IMR-90 (cell line): ENCODE measurements at regions not wholly inside any gene's neighbourhood (a gene's known extent, or its start where the extent isn't known, plus 50 kb on each side); places are given as distances from the start of the nearest gene placed in this dataset.

Experiments
- ATAC-seq: fragments of 200-7000 bp; cut with Tn5 transposase; 2 replicates; pipeline ENCODE4 v1.9.1; 2020; ENCODE audit warnings: low read depth, mild to moderate bottlenecking, moderate library complexity
- BruUV-seq: library from RNA; stranded (reverse); fragments of 400-500 nt; replicated peaks from 2 replicates; lab custom pipeline; 2021; lab: Mats Ljungman, UMichigan
- CTCF ChIA-PET: fragments of 300-600 bp; formaldehyde crosslinking; extraction: SDS; loops from one replicate; lab custom pipeline; 2021; ENCODE audit warnings: antibody characterized with exemption; lab: Yijun Ruan, JAX
- POLR2A ChIA-PET: fragments of 300-600 bp; sonication (Branson Sonifier 250); formaldehyde crosslinking; loops from one replicate; lab custom pipeline; 2022; ENCODE audit warnings: antibody characterized with exemption; ENCODE audit not compliant: unreplicated experiment; lab: Charles Lee
- DNase-seq: peaks from one replicate; pipeline ENCODE4 v3.0.0; 2013
- H2AFZ ChIP-seq: replicated peaks from 2 replicates; pipeline ENCODE3; 2013; ENCODE audit warnings: low read length, mild to moderate bottlenecking; ENCODE audit not compliant: poor library complexity
- H2AK5ac ChIP-seq: 2 replicates; pipeline ENCODE4 v1.6.1; 2013; ENCODE audit warnings: low read depth, low read length, inconsistent platforms
- H2AK9ac ChIP-seq: replicated peaks from 2 replicates; pipeline ENCODE3; 2013; ENCODE audit warnings: mild to moderate bottlenecking, low read depth, low read length, moderate library complexity; ENCODE audit not compliant: poor library complexity
- H2BK120ac ChIP-seq: 2 replicates; pipeline ENCODE4 v1.6.1; 2013; ENCODE audit warnings: low read depth, low read length, inconsistent platforms
- H2BK15ac ChIP-seq: 3 replicates; pipeline ENCODE4 v1.6.1; 2013; ENCODE audit warnings: low read depth, low read length, inconsistent platforms
- H2BK20ac ChIP-seq: 2 replicates; pipeline ENCODE4 v1.6.1; 2013; ENCODE audit warnings: low read depth, mild to moderate bottlenecking, inconsistent platforms, low read length, moderate library complexity
- H2BK5ac ChIP-seq: 2 replicates; pipeline ENCODE4 v1.6.1; 2013; ENCODE audit warnings: mild to moderate bottlenecking, low read depth, low read length, inconsistent platforms; ENCODE audit not compliant: poor library complexity, severe bottlenecking
- H3K14ac ChIP-seq: replicated peaks from 2 replicates; pipeline ENCODE4 v1.6.1; 2013; ENCODE audit warnings: low read depth, low read length, inconsistent platforms
- H3K18ac ChIP-seq: 2 replicates; pipeline ENCODE4 v1.6.1; 2013; ENCODE audit warnings: low read depth, low read length, control low read depth
- H3K23ac ChIP-seq: 2 replicates; pipeline ENCODE4 v1.6.1; 2013; ENCODE audit warnings: low read depth, low read length, inconsistent platforms
- H3K27ac ChIP-seq: 2 replicates; pipeline ENCODE4 v1.5.1; 2013; ENCODE audit warnings: mild to moderate bottlenecking, control low read depth, low read length; ENCODE audit not compliant: insufficient read depth
- H3K27me3 ChIP-seq: 2 replicates; pipeline ENCODE4 v1.6.1; 2013; ENCODE audit warnings: low read length; ENCODE audit not compliant: control insufficient read depth, insufficient read depth
- H3K36me3 ChIP-seq: 2 replicates; pipeline ENCODE4 v1.6.1; 2013; ENCODE audit warnings: low read length, mixed read lengths; ENCODE audit not compliant: control insufficient read depth, insufficient read depth
- H3K4ac ChIP-seq: 2 replicates; pipeline ENCODE4 v1.6.1; 2013; ENCODE audit warnings: low read depth, low read length, inconsistent platforms
- H3K4me1 ChIP-seq: 2 replicates; pipeline ENCODE4 v1.6.1; 2013; ENCODE audit warnings: low read length, mixed read lengths; ENCODE audit not compliant: control insufficient read depth, insufficient read depth
- H3K4me2 ChIP-seq: 2 replicates; pipeline ENCODE4 v1.6.1; 2013; ENCODE audit warnings: low read depth, mild to moderate bottlenecking, control low read depth, low read length, moderate library complexity
- H3K4me3 ChIP-seq: 2 replicates; pipeline ENCODE4 v1.5.1; 2013; ENCODE audit warnings: low read depth, mild to moderate bottlenecking, control low read depth, low read length, moderate library complexity; ENCODE audit not compliant: insufficient read depth
- H3K56ac ChIP-seq: 2 replicates; pipeline ENCODE4 v1.6.1; 2013; ENCODE audit warnings: low read length, inconsistent platforms; ENCODE audit not compliant: insufficient read depth; ENCODE audit errors: extremely low read depth
- H3K79me1 ChIP-seq, 2 experiments: 2 replicates each; pipeline ENCODE4 v1.6.1; 2013; ENCODE audit warnings: low read length in 2 of 2, inconsistent platforms in 1 of 2, low read depth in 1 of 2
- H3K9ac ChIP-seq: 2 replicates; pipeline ENCODE4 v1.6.1; 2013; ENCODE audit warnings: low read depth, low read length, control low read depth
- H3K9me1 ChIP-seq: 2 replicates; pipeline ENCODE4 v1.6.1; 2013; ENCODE audit warnings: low read length, inconsistent platforms; ENCODE audit not compliant: insufficient read depth
- H3K9me3 ChIP-seq: 2 replicates; pipeline ENCODE4 v1.6.1; 2013; ENCODE audit warnings: low read length; ENCODE audit not compliant: control insufficient read depth, insufficient read depth
- H4K20me1 ChIP-seq: 2 replicates; pipeline ENCODE4 v1.6.1; 2013; ENCODE audit warnings: low read length, inconsistent platforms; ENCODE audit not compliant: insufficient read depth
- H4K5ac ChIP-seq: 2 replicates; pipeline ENCODE4 v1.6.1; 2013; ENCODE audit warnings: mild to moderate bottlenecking, low read depth, low read length, control low read depth
- H4K8ac ChIP-seq, 2 experiments: 2 replicates each; pipeline ENCODE4 v1.6.1; 2013; ENCODE audit warnings: low read depth in 2 of 2, low read length in 2 of 2, control low read depth in 1 of 2, inconsistent platforms in 1 of 2
- H4K91ac ChIP-seq: 2 replicates; pipeline ENCODE4 v1.6.1; 2013; ENCODE audit warnings: low read depth, low read length, inconsistent platforms; ENCODE audit not compliant: insufficient read depth
- CEBPB ChIP-seq: IDR thresholded peaks from 2 replicates; pipeline ENCODE4 v1.6.1; 2012; ENCODE audit warnings: low read depth, low read length, improper control_type of control experiment
- CHD1 ChIP-seq: IDR thresholded peaks from 2 replicates; pipeline ENCODE4 v1.6.1; 2012; ENCODE audit warnings: low read depth, low read length, improper control_type of control experiment
- MAFK ChIP-seq: IDR thresholded peaks from 2 replicates; pipeline ENCODE4 v1.6.1; 2012; ENCODE audit warnings: low read depth, low read length, improper control_type of control experiment
- MAZ ChIP-seq: IDR thresholded peaks from 2 replicates; pipeline ENCODE4 v1.6.1; 2012; ENCODE audit warnings: low read depth, mild to moderate bottlenecking, low read length, improper control_type of control experiment, moderate library complexity, borderline replicate concordance
- POLR2A ChIP-seq: IDR thresholded peaks from 2 replicates; pipeline ENCODE4 v1.6.1; 2012; ENCODE audit warnings: mild to moderate bottlenecking, low read depth, low read length
- WGBS, 2 experiments: methylation state at CpG; one replicate each; pipeline versions ENCODE4 v1.1.5 to v1.1.7; 2013; ENCODE audit warnings: missing lambda C conversion rate in 2 of 2; ENCODE audit not compliant: insufficient read length in 1 of 2; ENCODE audit errors: extremely low coverage in 2 of 2; 5-methylcytosine and 5-hydroxymethylcytosine counted together
- dilution Hi-C: fragments of 300-500 bp; cut with HindIII; formaldehyde crosslinking; loops from one replicate; pipeline ENCODE4 v1.14.3; 2018; ENCODE audit warnings: low sequenced_read_pairs; ENCODE audit not compliant: unreplicated experiment
- in situ Hi-C: fragments of 300-500 bp; cut with MboI; formaldehyde crosslinking; loops from 3 replicates; pipeline ENCODE4 v1.14.3; 2019; ENCODE audit warnings: low sequenced_read_pairs, inconsistent platforms, mixed read lengths
- intact Hi-C: fragments of 100-400 bp; cut with micrococcal nuclease; formaldehyde crosslinking; loops from 2 replicates; pipeline ENCODE4 v1.10.0; 2022
- TF ChIP-seq, protein P1 (sequence below): conservative IDR thresholded peaks from 2 replicates; pipeline ENCODE4 v1.5.1; 2012; ENCODE audit warnings: mild to moderate bottlenecking, low read depth, low read length, improper control_type of control experiment

DNA sequence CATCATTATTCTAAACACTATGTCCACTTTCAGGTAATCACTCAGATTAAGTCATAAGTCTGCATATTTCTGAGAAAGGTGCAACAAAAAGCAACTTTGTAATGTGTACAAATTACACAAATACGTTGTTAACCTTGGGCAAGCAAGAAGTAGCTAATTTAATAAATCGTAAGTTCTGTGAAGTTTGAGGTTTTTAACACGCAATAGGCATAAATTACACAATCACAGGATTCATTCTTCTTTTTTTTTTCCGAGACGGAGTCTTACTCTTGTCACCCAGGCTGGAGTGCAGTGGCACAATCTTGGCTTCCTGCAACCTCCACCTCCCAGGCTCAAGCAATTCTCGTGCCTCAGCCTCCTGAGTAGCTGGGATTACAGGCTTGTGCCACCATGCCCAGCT is 57.2 kb upstream of the F13A1 start:
- H3K4me1 ChIP-seq, result no peaks in the 10 kb centered on the region
- POLR2A ChIA-PET, result no interaction called here
- H2AK5ac ChIP-seq, result no peak overlapping the region
- DNase-seq, result no peak
- H3K9me3 ChIP-seq, result peaks cover 19% of the 10 kb centered on the region
- H4K20me1 ChIP-seq, result no peaks in the 10 kb centered on the region
- H3K36me3 ChIP-seq, result no peaks in the 10 kb centered on the region
- CTCF ChIA-PET, result no interaction called here
- no peak overlapping the region for H3K9ac ChIP-seq
- in situ Hi-C loops, result no loop called here
- no peak overlapping the region for H4K91ac ChIP-seq
- WGBS, 2 experiments, result no CpG with 5 or more reads among the region's 6 CpGs
- H4K5ac ChIP-seq, result no peak overlapping the region
- no peak overlapping the region for H4K8ac ChIP-seq
- TF ChIP-seq, protein P1, sequence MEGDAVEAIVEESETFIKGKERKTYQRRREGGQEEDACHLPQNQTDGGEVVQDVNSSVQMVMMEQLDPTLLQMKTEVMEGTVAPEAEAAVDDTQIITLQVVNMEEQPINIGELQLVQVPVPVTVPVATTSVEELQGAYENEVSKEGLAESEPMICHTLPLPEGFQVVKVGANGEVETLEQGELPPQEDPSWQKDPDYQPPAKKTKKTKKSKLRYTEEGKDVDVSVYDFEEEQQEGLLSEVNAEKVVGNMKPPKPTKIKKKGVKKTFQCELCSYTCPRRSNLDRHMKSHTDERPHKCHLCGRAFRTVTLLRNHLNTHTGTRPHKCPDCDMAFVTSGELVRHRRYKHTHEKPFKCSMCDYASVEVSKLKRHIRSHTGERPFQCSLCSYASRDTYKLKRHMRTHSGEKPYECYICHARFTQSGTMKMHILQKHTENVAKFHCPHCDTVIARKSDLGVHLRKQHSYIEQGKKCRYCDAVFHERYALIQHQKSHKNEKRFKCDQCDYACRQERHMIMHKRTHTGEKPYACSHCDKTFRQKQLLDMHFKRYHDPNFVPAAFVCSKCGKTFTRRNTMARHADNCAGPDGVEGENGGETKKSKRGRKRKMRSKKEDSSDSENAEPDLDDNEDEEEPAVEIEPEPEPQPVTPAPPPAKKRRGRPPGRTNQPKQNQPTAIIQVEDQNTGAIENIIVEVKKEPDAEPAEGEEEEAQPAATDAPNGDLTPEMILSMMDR, result no peak
- TF ChIP-seq CHD1 (no peak), POLR2A (no peak), MAFK (no peak), CEBPB (no peak), MAZ (no peak)
- H2AFZ ChIP-seq, result no peak overlapping the region
- no peaks in the 10 kb centered on the region for H3K79me1 ChIP-seq
- no peak overlapping the region for H3K4ac ChIP-seq
- no peak overlapping the region for H3K4me2 ChIP-seq
- no peak overlapping the region for H3K23ac ChIP-seq
- BruUV-seq, result no TSS peak
- no peak for ATAC-seq
- H3K9me1 ChIP-seq, result no peaks in the 10 kb centered on the region
- intact Hi-C loops, result no loop called here
- dilution Hi-C loops, result no loop called here
- H2BK120ac ChIP-seq, result no peak overlapping the region
- H3K27me3 ChIP-seq, result no peaks in the 10 kb centered on the region
- no peak overlapping the region for H2AK9ac ChIP-seq
- no peak overlapping the region for H3K56ac ChIP-seq
- H2BK20ac ChIP-seq, result no peak overlapping the region
- no peak overlapping the region for H3K18ac ChIP-seq
- H3K14ac ChIP-seq, result no peak overlapping the region
- H3K4me3 ChIP-seq, result no peak overlapping the region
- no peak overlapping the region for H2BK15ac ChIP-seq
- no peak overlapping the region for H2BK5ac ChIP-seq
- no peak overlapping the region for H3K27ac ChIP-seq
